CD4-positive, alpha-beta memory T cell (primary cell): ENCODE measurements at regions not wholly inside any gene's neighbourhood (a gene's known extent, or its start where the extent isn't known, plus 50 kb on each side); places are given as distances from the start of the nearest gene placed in this dataset.

ENCODE experiments used
- CTCF ChIA-PET: fragments of 350-600 bp; sonication (Branson Sonifier 250); formaldehyde crosslinking; loops from one replicate; lab custom pipeline; 2021; ENCODE audit warnings: inconsistent platforms; ENCODE audit not compliant: partially characterized antibody; lab: Charles Lee
- POLR2A ChIA-PET: fragments of 350-600 bp; sonication (Branson Sonifier 250); formaldehyde crosslinking; loops from one replicate; lab custom pipeline; 2021; ENCODE audit not compliant: partially characterized antibody; lab: Charles Lee
- DNase-seq, 5 donors: peaks; one replicate each; pipeline versions ENCODE4 v3.0.0 to v3.0.0-alpha.2; 2020 to 2022; ENCODE audit warnings: mixed read lengths in 1 of 5
- H3K27ac ChIP-seq: one replicate; pipeline ENCODE4 v1.7.0; 2013; ENCODE audit warnings: low read depth, low read length
- H3K27me3 ChIP-seq: 2 replicates; pipeline ENCODE4 v1.7.0; 2013; ENCODE audit warnings: mild to moderate bottlenecking, low read length, moderate library complexity; ENCODE audit not compliant: insufficient read depth
- H3K36me3 ChIP-seq: 2 replicates; pipeline ENCODE4 v1.7.0; 2013; ENCODE audit warnings: mild to moderate bottlenecking, low read length, moderate library complexity; ENCODE audit not compliant: insufficient read depth
- H3K4me1 ChIP-seq: 2 replicates; pipeline ENCODE4 v1.7.0; 2013; ENCODE audit warnings: mild to moderate bottlenecking, low read length, moderate library complexity; ENCODE audit not compliant: insufficient read depth
- H3K4me3 ChIP-seq, 2 donors: one replicate each; pipeline ENCODE4 v1.7.0; 2013; ENCODE audit warnings: low read length in 2 of 2, mild to moderate bottlenecking in 1 of 2
- H3K9me3 ChIP-seq, 2 donors: one replicate each; pipeline ENCODE4 v1.7.0; 2013; ENCODE audit warnings: low read length in 2 of 2, control low read depth in 1 of 2; ENCODE audit not compliant: control insufficient read depth in 1 of 2
- H3K27ac Mint-ChIP-seq, 7 donors: one replicate each; pipeline ENCODE4 v1.8.0; 2020 to 2021; ENCODE audit warnings: mixed read lengths in 7 of 7, mild to moderate bottlenecking in 6 of 7, inconsistent platforms in 3 of 7, moderate library complexity in 3 of 7
- H3K27me3 Mint-ChIP-seq, 2 donors: one replicate each; pipeline ENCODE4 v1.8.0; 2020 to 2021; ENCODE audit warnings: mixed read lengths in 2 of 2
- H3K36me3 Mint-ChIP-seq, 2 donors: one replicate each; pipeline ENCODE4 v1.8.0; 2020 to 2021; ENCODE audit warnings: mixed read lengths in 2 of 2, inconsistent platforms in 1 of 2, mild to moderate bottlenecking in 1 of 2
- H3K4me1 Mint-ChIP-seq, 4 donors: one replicate each; pipeline ENCODE4 v1.8.0; 2020 to 2021; ENCODE audit warnings: mixed read lengths in 4 of 4, mild to moderate bottlenecking in 1 of 4
- H3K4me3 Mint-ChIP-seq, 8 donors: one replicate each; pipeline ENCODE4 v1.8.0; 2020 to 2021; ENCODE audit warnings: mixed read lengths in 8 of 8, mild to moderate bottlenecking in 7 of 8, moderate library complexity in 6 of 8, inconsistent platforms in 3 of 8
- H3K9me3 Mint-ChIP-seq, 8 donors: one replicate each; pipeline ENCODE4 v1.8.0; 2020 to 2021; ENCODE audit warnings: mixed read lengths in 8 of 8, mild to moderate bottlenecking in 5 of 8, inconsistent platforms in 3 of 8, moderate library complexity in 1 of 8
- intact Hi-C: fragments of 100-400 bp; cut with micrococcal nuclease; formaldehyde crosslinking; loops from one replicate; pipeline ENCODE4 v1.15.1; 2023

- Histone ChIP-seq H3K4me1 (no peaks in the 10 kb centered on the region), H3K27me3 (no peaks in the 10 kb centered on the region), H3K9me3 (no peaks in the 10 kb centered on the region), H3K27ac (no peak overlapping the region), H3K4me3 (no peak overlapping the region), H3K36me3 (no peaks in the 10 kb centered on the region)
- Mint-ChIP-seq H3K27me3 (no peaks in the 10 kb centered on the region), H3K27ac (no peak overlapping the region), H3K36me3 (no peaks in the 10 kb centered on the region), H3K4me1 (no peaks in the 10 kb centered on the region), H3K9me3 (peaks cover 0 to 2% (median 0%) of the 10 kb centered on the region in 8 donors), H3K4me3 (no peak overlapping the region)
- ChIA-PET CTCF (no interaction called here), POLR2A (no interaction called here)
- no peak for DNase-seq
- intact Hi-C loops = no loop called here
These were observed 221.6 kb downstream of the NR2F1-AS1 start for GRCh38 chr5:93359296-93359959.

GRCh38 chr5:93358176-93358575 lies 222.8 kb downstream of the NR2F1-AS1 start:
- Histone ChIP-seq H3K4me1 (no peaks in the 10 kb centered on the region), H3K36me3 (no peaks in the 10 kb centered on the region), H3K9me3 (no peaks in the 10 kb centered on the region), H3K27ac (no peak overlapping the region), H3K4me3 (no peak overlapping the region), H3K27me3 (no peaks in the 10 kb centered on the region)
- DNase-seq = no peak
- ChIA-PET CTCF (no interaction called here), POLR2A (no interaction called here)
- Mint-ChIP-seq H3K27me3 (no peaks in the 10 kb centered on the region), H3K36me3 (no peaks in the 10 kb centered on the region), H3K4me1 (no peaks in the 10 kb centered on the region), H3K4me3 (no peak overlapping the region), H3K27ac (no peak overlapping the region), H3K9me3 (peaks cover 0 to 3% (median 0%) of the 10 kb centered on the region in 8 donors)
- intact Hi-C loops = no loop called here

GRCh38 chr5:93357686-93358085 lies 223.3 kb downstream of the NR2F1-AS1 start:
- POLR2A ChIA-PET = no interaction called here
- H3K27me3 ChIP-seq = no peaks in the 10 kb centered on the region
- DNase-seq = no peak
- Mint-ChIP-seq H3K4me1 (no peaks in the 10 kb centered on the region), H3K4me3 (no peak overlapping the region), H3K27ac (no peak overlapping the region), H3K27me3 (no peaks in the 10 kb centered on the region), H3K36me3 (no peaks in the 10 kb centered on the region), H3K9me3 (peaks cover 0 to 3% (median 0%) of the 10 kb centered on the region in 8 donors)
- H3K36me3 ChIP-seq = no peaks in the 10 kb centered on the region
- no peaks in the 10 kb centered on the region for H3K4me1 ChIP-seq
- H3K27ac ChIP-seq = no peak overlapping the region
- H3K9me3 ChIP-seq = no peaks in the 10 kb centered on the region
- no peak overlapping the region for H3K4me3 ChIP-seq
- intact Hi-C loops = no loop called here
- CTCF ChIA-PET = no interaction called here

GRCh38 chr5:93355691-93356090 lies 225.3 kb downstream of the NR2F1-AS1 start:
- no peaks in the 10 kb centered on the region for H3K36me3 ChIP-seq
- no peaks in the 10 kb centered on the region for H3K27me3 ChIP-seq
- Mint-ChIP-seq H3K9me3 (peaks cover 0 to 4% (median 2%) of the 10 kb centered on the region in 8 donors), H3K36me3 (no peaks in the 10 kb centered on the region), H3K4me3 (no peak overlapping the region), H3K4me1 (no peaks in the 10 kb centered on the region), H3K27ac (no peak overlapping the region), H3K27me3 (no peaks in the 10 kb centered on the region)
- POLR2A ChIA-PET = no interaction called here
- no peaks in the 10 kb centered on the region for H3K9me3 ChIP-seq
- DNase-seq = no peak
- H3K4me1 ChIP-seq = no peaks in the 10 kb centered on the region
- no peak overlapping the region for H3K4me3 ChIP-seq
- H3K27ac ChIP-seq = no peak overlapping the region
- intact Hi-C loops = no loop called here
- CTCF ChIA-PET = no interaction called here

GRCh38 chr5:93352186-93352585 lies 228.8 kb downstream of the NR2F1-AS1 start:
- H3K36me3 ChIP-seq = no peaks in the 10 kb centered on the region
- Mint-ChIP-seq H3K27ac (no peak overlapping the region), H3K36me3 (no peaks in the 10 kb centered on the region), H3K9me3 (peaks cover 0 to 5% (median 3%) of the 10 kb centered on the region in 8 donors), H3K4me3 (no peak overlapping the region), H3K4me1 (no peaks in the 10 kb centered on the region), H3K27me3 (no peaks in the 10 kb centered on the region)
- no peaks in the 10 kb centered on the region for H3K4me1 ChIP-seq
- ChIA-PET CTCF (no interaction called here), POLR2A (no interaction called here)
- DNase-seq = no peak
- H3K4me3 ChIP-seq = no peak overlapping the region
- intact Hi-C loops = no loop called here
- H3K27me3 ChIP-seq = no peaks in the 10 kb centered on the region
- no peaks in the 10 kb centered on the region for H3K9me3 ChIP-seq
- H3K27ac ChIP-seq = no peak overlapping the region

- no peaks in the 10 kb centered on the region for H3K36me3 ChIP-seq
- no peak overlapping the region for H3K27ac ChIP-seq
- H3K36me3 Mint-ChIP-seq = no peaks in the 10 kb centered on the region
- no peaks in the 10 kb centered on the region for H3K27me3 ChIP-seq
- no peak for DNase-seq
- ChIA-PET POLR2A (no interaction called here), CTCF (interaction anchor here (1.0 kb wide), 1 partner anchor 16 kb away, joined by 3 read pairs; no protein-coding TSS in a partner anchor)
- no peak overlapping the region for H3K4me3 Mint-ChIP-seq
- H3K4me3 ChIP-seq = no peak overlapping the region
- no peaks in the 10 kb centered on the region for H3K4me1 Mint-ChIP-seq
- H3K9me3 Mint-ChIP-seq = peaks cover 0 to 10% (median 4%) of the 10 kb centered on the region in 8 donors
- H3K4me1 ChIP-seq = no peaks in the 10 kb centered on the region
- no peaks in the 10 kb centered on the region for H3K9me3 ChIP-seq
- no peaks in the 10 kb centered on the region for H3K27me3 Mint-ChIP-seq
- intact Hi-C loops = no loop called here
- no peak overlapping the region for H3K27ac Mint-ChIP-seq
These were observed 231.4 kb downstream of the NR2F1-AS1 start for GRCh38 chr5:93349613-93350012.

GRCh38 chr5:93348231-93348630 lies 232.8 kb downstream of the NR2F1-AS1 start:
- intact Hi-C loops = no loop called here
- DNase-seq = no peak

More at GRCh38 chr5:93348231-93348630, 232.8 kb downstream of the NR2F1-AS1 start:
- no peak overlapping the region for H3K27ac Mint-ChIP-seq
- no peaks in the 10 kb centered on the region for H3K27me3 ChIP-seq
- H3K9me3 Mint-ChIP-seq = peaks cover 0 to 10% (median 4%) of the 10 kb centered on the region in 8 donors
- CTCF ChIA-PET = no interaction called here
- H3K4me3 Mint-ChIP-seq = no peak overlapping the region
- no peaks in the 10 kb centered on the region for H3K4me1 Mint-ChIP-seq
- POLR2A ChIA-PET = no interaction called here
- H3K9me3 ChIP-seq = no peaks in the 10 kb centered on the region
- no peaks in the 10 kb centered on the region for H3K36me3 ChIP-seq
- no peaks in the 10 kb centered on the region for H3K36me3 Mint-ChIP-seq
- no peak overlapping the region for H3K4me3 ChIP-seq
- H3K27ac ChIP-seq = no peak overlapping the region
- H3K4me1 ChIP-seq = no peaks in the 10 kb centered on the region
- H3K27me3 Mint-ChIP-seq = no peaks in the 10 kb centered on the region
